ENCODE measurements at regions not wholly inside any gene's neighbourhood (a gene's known extent, or its start where the extent isn't known, plus 50 kb on each side); places are given as distances from the start of the nearest gene placed in this dataset.

DNA sequence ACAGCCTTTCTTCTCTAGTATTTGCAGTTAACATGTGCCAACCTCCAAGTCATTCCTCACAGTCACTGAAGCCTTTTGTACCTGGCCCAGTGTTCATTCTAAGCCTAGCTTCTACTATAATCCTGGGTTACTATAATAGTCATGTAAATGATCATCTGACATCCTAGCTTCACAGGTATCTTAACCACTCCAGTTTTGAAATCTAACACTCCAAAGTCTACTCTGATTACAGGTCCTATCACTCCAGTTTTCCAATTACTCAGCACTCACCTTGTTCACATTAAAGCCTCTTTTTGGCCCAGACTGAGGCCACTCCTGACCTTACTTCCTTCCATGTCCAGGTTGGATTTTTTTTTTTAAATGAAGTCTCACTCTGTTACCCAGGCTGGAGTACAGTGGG lies 87.6 kb upstream of the ZCCHC13 start:
- no peak for DNase-seq
- Histone ChIP-seq H4K5ac (ENCODE audit: low read depth, low read length) (no peak overlapping the region), H4K8ac (ENCODE audit: low read depth in 2 of 2, low read length in 2 of 2) (no peak overlapping the region), H4K20me1 (ENCODE audit: insufficient read depth, low read length) (no peaks in the 10 kb centered on the region), H3K18ac (ENCODE audit: low read depth, low read length) (no peak overlapping the region), H3K4me3 (ENCODE audit: insufficient read depth, low read depth, low read length) (no peak overlapping the region), H3K36me3 (ENCODE audit: control insufficient read depth, insufficient read depth, low read length) (peaks cover 14% of the 10 kb centered on the region), H4K91ac (ENCODE audit: insufficient read depth, low read depth, low read length) (no peak overlapping the region), H2AK9ac (replicated peaks; ENCODE audit: low read depth, low read length, poor library complexity) (no peak overlapping the region), H2BK120ac (ENCODE audit: low read depth, low read length) (no peak overlapping the region), H3K27me3 (ENCODE audit: control insufficient read depth, insufficient read depth, low read length) (no peaks in the 10 kb centered on the region; the same call in 1 of the 2 replicates), H3K23ac (ENCODE audit: low read depth, low read length) (no peak overlapping the region), H2BK5ac (ENCODE audit: low read depth, low read length, poor library complexity, severe bottlenecking) (no peak overlapping the region), H3K14ac (replicated peaks; ENCODE audit: low read depth, low read length) (no peak overlapping the region), H2AK5ac (ENCODE audit: low read depth, low read length) (no peak overlapping the region), H2AFZ (replicated peaks; ENCODE audit: low read length, poor library complexity) (no peak overlapping the region), H3K9me3 (ENCODE audit: control insufficient read depth, insufficient read depth, low read length) (no peaks in the 10 kb centered on the region), H3K9ac (ENCODE audit: low read depth, low read length) (no peak overlapping the region), H2BK15ac (ENCODE audit: low read depth, low read length) (no peak overlapping the region), H3K56ac (ENCODE audit: extremely low read depth, insufficient read depth, low read length) (no peak overlapping the region), H3K9me1 (ENCODE audit: insufficient read depth, low read length) (no peaks in the 10 kb centered on the region), H3K27ac (ENCODE audit: insufficient read depth, low read length) (no peak overlapping the region), H3K79me1 (ENCODE audit: low read depth in 1 of 2, low read length in 2 of 2) (peaks cover 0 to 6% of the 10 kb centered on the region in 2 experiments; a peak in 2 of 4 replicates), H3K4ac (ENCODE audit: low read depth, low read length) (no peak overlapping the region), H3K4me2 (ENCODE audit: low read depth, low read length) (no peak overlapping the region), H3K4me1 (ENCODE audit: control insufficient read depth, insufficient read depth, low read length) (no peaks in the 10 kb centered on the region), H2BK20ac (ENCODE audit: low read depth, low read length) (no peak overlapping the region)
- dilution Hi-C loops (cut with HindIII; ENCODE audit: low sequenced_read_pairs, unreplicated experiment): no loop called here
- CTCF ChIA-PET: interaction anchor here (0.8 kb wide), 1 partner anchor 12 kb away, joined by 3 read pairs; no protein-coding TSS in a partner anchor
- intact Hi-C loops (cut with micrococcal nuclease): no loop called here
- no peak for ATAC-seq (ENCODE audit: low read depth)
- POLR2A ChIA-PET (ENCODE audit: unreplicated experiment): no interaction called here
- in situ Hi-C loops (cut with MboI; ENCODE audit: low sequenced_read_pairs): no loop called here
- no TSS peak for BruUV-seq (replicated peaks)
- TF ChIP-seq MAZ (IDR thresholded peaks at IDR 0.05; ENCODE audit: borderline replicate concordance, low read depth, low read length) (no peak), FOS (IDR thresholded peaks at IDR 0.05; ENCODE audit: low read depth, low read length) (no peak), NFE2L2 (IDR thresholded peaks at IDR 0.05; ENCODE audit: low read depth, low read length) (no peak), BHLHE40 (IDR thresholded peaks at IDR 0.05; ENCODE audit: low read depth, low read length) (no peak), CEBPB (IDR thresholded peaks at IDR 0.05; ENCODE audit: low read depth, low read length) (no peak), RAD21 (IDR thresholded peaks at IDR 0.05; ENCODE audit: low read length) (no peak), POLR2A (IDR thresholded peaks at IDR 0.05; ENCODE audit: low read depth, low read length) (no peak), MAFK (IDR thresholded peaks at IDR 0.05; ENCODE audit: low read depth, low read length) (no peak)
- TF ChIP-seq, protein P1, sequence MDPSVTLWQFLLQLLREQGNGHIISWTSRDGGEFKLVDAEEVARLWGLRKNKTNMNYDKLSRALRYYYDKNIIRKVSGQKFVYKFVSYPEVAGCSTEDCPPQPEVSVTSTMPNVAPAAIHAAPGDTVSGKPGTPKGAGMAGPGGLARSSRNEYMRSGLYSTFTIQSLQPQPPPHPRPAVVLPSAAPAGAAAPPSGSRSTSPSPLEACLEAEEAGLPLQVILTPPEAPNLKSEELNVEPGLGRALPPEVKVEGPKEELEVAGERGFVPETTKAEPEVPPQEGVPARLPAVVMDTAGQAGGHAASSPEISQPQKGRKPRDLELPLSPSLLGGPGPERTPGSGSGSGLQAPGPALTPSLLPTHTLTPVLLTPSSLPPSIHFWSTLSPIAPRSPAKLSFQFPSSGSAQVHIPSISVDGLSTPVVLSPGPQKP (IDR thresholded peaks at IDR 0.05; ENCODE audit: borderline replicate concordance, low read depth, low read length): no peak

Measured in IMR-90 (cell line).